ENCODE measurements at regions not wholly inside any gene's neighbourhood (a gene's known extent, or its start where the extent isn't known, plus 50 kb on each side); places are given as distances from the start of the nearest gene placed in this dataset.
"Not testable (repeated sequence)": the region's sequence is repeated elsewhere in the genome, so short reads cannot be mapped to it uniquely, and the experiment has no call there.

GRCh38 chr5:103804711-103805110 lies 242.1 kb upstream of the NUDT12 start:
- Mint-ChIP-seq H3K27ac (no peak overlapping the region), H3K36me3 (no peaks in the 10 kb centered on the region), H3K9me3 (peaks cover 3 to 5% of the 10 kb centered on the region in 2 donors)
- ATAC-seq, result no peak
- DNase-seq (ENCODE audit: low spot score in 2 of 2), result no peak

- no peak overlapping the region for H3K27ac Mint-ChIP-seq
These were observed 239.1 kb upstream of the NUDT12 start for GRCh38 chr5:103801681-103802080.

GRCh38 chr5:103800741-103801495 lies 238.3 kb upstream of the NUDT12 start:
- no peaks in the 10 kb centered on the region for H3K36me3 Mint-ChIP-seq

More at GRCh38 chr5:103801681-103802080, 239.1 kb upstream of the NUDT12 start:
- peaks cover 3 to 10% of the 10 kb centered on the region in 2 donors for H3K9me3 Mint-ChIP-seq
- ATAC-seq, result no peak
- DNase-seq (ENCODE audit: low spot score in 2 of 2), result no peak
- no peaks in the 10 kb centered on the region for H3K36me3 Mint-ChIP-seq

GRCh38 chr5:103793595-103794182 lies 231.1 kb upstream of the NUDT12 start:
- Mint-ChIP-seq H3K36me3 (peaks cover 5 to 15% of the 10 kb centered on the region in 2 donors), H3K27ac (no peak overlapping the region)

More at GRCh38 chr5:103800741-103801495, 238.3 kb upstream of the NUDT12 start:
- Mint-ChIP-seq H3K27ac (no peak overlapping the region), H3K9me3 (peaks cover 1 to 10% of the 10 kb centered on the region in 2 donors)
- DNase-seq (ENCODE audit: low spot score in 2 of 2), result no peak
- ATAC-seq, result no peak

GRCh38 chr5:103785569-103785968 lies 223.0 kb upstream of the NUDT12 start:
- ATAC-seq (no peak), DNase-seq (ENCODE audit: low spot score in 2 of 2) (no peak)
- peaks cover 2 to 9% of the 10 kb centered on the region in 2 donors for H3K9me3 Mint-ChIP-seq
- H3K27ac Mint-ChIP-seq, result no peak overlapping the region
- peaks cover 0 to under 1% of the 10 kb centered on the region in 2 donors for H3K36me3 Mint-ChIP-seq

More at GRCh38 chr5:103793595-103794182, 231.1 kb upstream of the NUDT12 start:
- DNase-seq (ENCODE audit: low spot score in 2 of 2) (no peak), ATAC-seq (no peak)
- peaks cover 20 to 24% of the 10 kb centered on the region in 2 donors for H3K9me3 Mint-ChIP-seq

- DNase-seq (ENCODE audit: low spot score in 2 of 2) (no peak), ATAC-seq (no peak)
- H3K27ac Mint-ChIP-seq, result no peak overlapping the region
- no peaks in the 10 kb centered on the region for H3K36me3 Mint-ChIP-seq
- peaks cover 0 to 6% of the 10 kb centered on the region in 2 donors for H3K9me3 Mint-ChIP-seq
These were observed 221.1 kb upstream of the NUDT12 start for GRCh38 chr5:103783669-103784068.

GRCh38 chr5:103780794-103781193 lies 218.2 kb upstream of the NUDT12 start:
- DNase-seq (ENCODE audit: low spot score in 2 of 2) (no peak), ATAC-seq (no peak)
- Mint-ChIP-seq H3K36me3 (no peaks in the 10 kb centered on the region), H3K9me3 (peaks cover 4 to 11% of the 10 kb centered on the region in 2 donors), H3K27ac (no peak overlapping the region)

- Mint-ChIP-seq H3K27ac (no peak overlapping the region), H3K9me3 (peaks cover 4 to 8% of the 10 kb centered on the region in 2 donors), H3K36me3 (no peaks in the 10 kb centered on the region)
- ATAC-seq (no peak), DNase-seq (ENCODE audit: low spot score in 2 of 2) (no peak)
These were observed 212.1 kb upstream of the NUDT12 start for GRCh38 chr5:103774721-103775120.

GRCh38 chr5:103772248-103772647 lies 209.7 kb upstream of the NUDT12 start:
- no peak overlapping the region for H3K27ac Mint-ChIP-seq
- peaks cover 6 to 12% of the 10 kb centered on the region in 2 donors for H3K9me3 Mint-ChIP-seq
- ATAC-seq (no peak), DNase-seq (ENCODE audit: low spot score in 2 of 2) (no peak)
- no peaks in the 10 kb centered on the region for H3K36me3 Mint-ChIP-seq

- no peak for DNase-seq (ENCODE audit: low spot score in 2 of 2)
- H3K9me3 Mint-ChIP-seq, result peaks cover 6 to 9% of the 10 kb centered on the region in 2 donors
- no peak overlapping the region for H3K27ac Mint-ChIP-seq
- no peak for ATAC-seq
- no peaks in the 10 kb centered on the region for H3K36me3 Mint-ChIP-seq
These were observed 201.8 kb upstream of the NUDT12 start for GRCh38 chr5:103764403-103764802.

- H3K36me3 Mint-ChIP-seq, result no peaks in the 10 kb centered on the region
- ATAC-seq (no peak), DNase-seq (ENCODE audit: low spot score in 2 of 2) (no peak)
- peaks cover 4% of the 10 kb centered on the region in 2 donors for H3K9me3 Mint-ChIP-seq
- H3K27ac Mint-ChIP-seq, result no peak overlapping the region
These were observed 196.4 kb upstream of the NUDT12 start for GRCh38 chr5:103758996-103759395.

GRCh38 chr5:103755974-103756373 lies 193.4 kb upstream of the NUDT12 start:
- no peak for ATAC-seq
- no peaks in the 10 kb centered on the region for H3K36me3 Mint-ChIP-seq
- H3K27ac Mint-ChIP-seq, result no peak overlapping the region
- H3K9me3 Mint-ChIP-seq, result peaks cover 8 to 9% of the 10 kb centered on the region in 2 donors
- no peak for DNase-seq (ENCODE audit: low spot score in 2 of 2)

- no peak for DNase-seq (ENCODE audit: low spot score in 2 of 2)
- ATAC-seq, result no peak
- no peaks in the 10 kb centered on the region for H3K36me3 Mint-ChIP-seq
- H3K27ac Mint-ChIP-seq, result no peak overlapping the region
- H3K9me3 Mint-ChIP-seq, result no peaks in the 10 kb centered on the region
These were observed 182.9 kb upstream of the NUDT12 start for GRCh38 chr5:103745353-103746065.

GRCh38 chr5:103744159-103744558 lies 181.6 kb upstream of the NUDT12 start:
- no peaks in the 10 kb centered on the region for H3K9me3 Mint-ChIP-seq
- ATAC-seq, result no peak
- DNase-seq (ENCODE audit: low spot score in 2 of 2), result no peak
- H3K27ac Mint-ChIP-seq, result no peak overlapping the region
- no peaks in the 10 kb centered on the region for H3K36me3 Mint-ChIP-seq

GRCh38 chr5:103743421-103743820 lies 180.8 kb upstream of the NUDT12 start:
- Mint-ChIP-seq H3K36me3 (no peaks in the 10 kb centered on the region), H3K27ac (no peak overlapping the region), H3K9me3 (no peaks in the 10 kb centered on the region)
- DNase-seq (ENCODE audit: low spot score in 2 of 2) (no peak), ATAC-seq (no peak)

GRCh38 chr5:103741984-103742383 lies 179.4 kb upstream of the NUDT12 start:
- H3K27ac Mint-ChIP-seq, result no peak overlapping the region
- DNase-seq (ENCODE audit: low spot score in 2 of 2) (no peak), ATAC-seq (no peak)
- H3K9me3 Mint-ChIP-seq, result no peaks in the 10 kb centered on the region
- H3K36me3 Mint-ChIP-seq, result no peaks in the 10 kb centered on the region

GRCh38 chr5:103736343-103736742 lies 173.8 kb upstream of the NUDT12 start:
- H3K36me3 Mint-ChIP-seq; DNase-seq (ENCODE audit: low spot score in 2 of 2); H3K27ac Mint-ChIP-seq; ATAC-seq: not testable (repeated sequence)
- H3K9me3 Mint-ChIP-seq, result peaks cover 5 to 12% of the 10 kb centered on the region in 2 donors

Measured in activated naive CD4-positive, alpha-beta T cell treated with anti-CD3 and anti-CD28 coated beads, Interleukin-2, amount 50 U/mL, for 72 hours (primary cell).